Gastrocnemius medialis (tissue), 4 donors: ENCODE measurements at regions not wholly inside any gene's neighbourhood (a gene's known extent, or its start where the extent isn't known, plus 50 kb on each side); places are given as distances from the start of the nearest gene placed in this dataset.
"Not testable (repeated sequence)": the region's sequence is repeated elsewhere in the genome, so short reads cannot be mapped to it uniquely, and the experiment has no call there.

Experiments
- CTCF ChIP-seq, 5 experiments: fragments of 450-650 bp in 3 of 5; fragments of 200-600 bp in 2 of 5; sonication (generic) in 2 of 5; IDR thresholded peaks in 4 of 5; conservative IDR thresholded peaks in 1 of 5; 1 replicate in 4 of 5; 2 replicates in 1 of 5; pipeline ENCODE4 v1.5.1; 2016 to 2019; ENCODE audit warnings: antibody characterized with exemption in 5 of 5, mild to moderate bottlenecking in 3 of 5, moderate library complexity in 3 of 5
- POLR2A ChIP-seq, 2 donors: fragments of 450-650 bp; IDR thresholded peaks; one replicate each; pipeline ENCODE4 v1.6.1; 2017; ENCODE audit warnings: antibody characterized with exemption in 2 of 2, mild to moderate bottlenecking in 2 of 2, moderate library complexity in 2 of 2

- TF ChIP-seq POLR2A (IDR thresholded peaks at IDR 0.05); CTCF (IDR thresholded peaks at IDR 0.05 in 4 of 5, conservative IDR thresholded peaks at IDR 0.05 in 1 of 5): not testable (repeated sequence)
These were observed 243.2 kb downstream of the CWH43 start for GRCh38 chr4:49229243-49229642.
